ENCODE measurements at regions not wholly inside any gene's neighbourhood (a gene's known extent, or its start where the extent isn't known, plus 50 kb on each side); places are given as distances from the start of the nearest gene placed in this dataset.
"Not testable (repeated sequence)": the region's sequence is repeated elsewhere in the genome, so short reads cannot be mapped to it uniquely, and the experiment has no call there.

DNA sequence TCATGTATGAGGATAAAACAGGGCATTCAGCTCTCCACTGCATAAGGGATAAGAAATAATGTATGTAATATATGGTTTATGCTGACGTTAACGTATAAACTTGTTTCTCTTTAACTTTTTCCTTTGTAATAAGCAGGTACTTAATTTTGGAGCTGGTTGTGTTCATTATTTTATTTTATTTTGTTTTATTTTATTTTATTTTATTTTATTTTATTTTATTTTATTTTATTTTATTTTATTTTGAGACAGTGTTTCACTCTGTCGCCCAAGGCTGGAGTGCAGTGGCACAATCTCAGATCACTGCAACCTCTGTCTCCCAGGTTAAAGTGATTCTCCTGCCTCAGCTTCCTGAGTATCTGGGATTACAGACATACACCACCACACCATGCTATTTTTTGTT lies 1932.6 kb upstream of the TENM3 start:
- no peaks in the 10 kb centered on the region for H3K36me3 ChIP-seq (ENCODE audit: insufficient read depth, low read length)
- no peaks in the 10 kb centered on the region for H3K4me1 ChIP-seq (ENCODE audit: control insufficient read depth, insufficient read depth, low read length, unreplicated experiment)
- no peaks in the 10 kb centered on the region for H3K79me2 ChIP-seq (ENCODE audit: control insufficient read depth, insufficient read depth, low read length, unreplicated experiment)
- H3K27me3 ChIP-seq (ENCODE audit: insufficient read depth, low read length): no peaks in the 10 kb centered on the region
- H3K4me3 ChIP-seq (ENCODE audit: low read depth, low read length): no peak overlapping the region
- no peak overlapping the region for H3K27ac ChIP-seq (ENCODE audit: low read depth, low read length)
- H2AFZ ChIP-seq (ENCODE audit: low read length, unreplicated experiment): no peak overlapping the region

DNA sequence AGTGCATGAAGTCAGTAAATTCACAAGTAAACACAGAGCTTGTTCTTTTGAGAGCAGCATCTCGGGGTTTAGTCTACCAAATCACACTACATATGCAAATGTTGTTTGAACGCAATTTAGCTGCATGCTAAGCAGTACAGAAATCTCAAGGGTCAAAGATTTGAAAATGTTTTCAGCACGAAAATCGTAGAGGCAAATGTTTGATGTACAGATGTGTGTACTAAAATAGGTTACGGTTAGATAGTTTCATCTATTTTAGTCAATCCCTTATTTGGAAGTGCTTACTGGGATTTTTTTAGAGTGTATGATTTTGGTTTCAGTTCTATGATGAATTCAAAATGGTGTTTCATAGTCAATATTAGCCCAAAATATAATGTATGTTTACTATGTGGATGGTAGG lies 1928.2 kb upstream of the TENM3 start:
- no peaks in the 10 kb centered on the region for H3K27me3 ChIP-seq (ENCODE audit: insufficient read depth, low read length)
- no peaks in the 10 kb centered on the region for H3K36me3 ChIP-seq (ENCODE audit: insufficient read depth, low read length)
- no peak overlapping the region for H3K27ac ChIP-seq (ENCODE audit: low read depth, low read length)
- no peak overlapping the region for H3K4me3 ChIP-seq (ENCODE audit: low read depth, low read length)
- no peak overlapping the region for H2AFZ ChIP-seq (ENCODE audit: low read length, unreplicated experiment)
- no peaks in the 10 kb centered on the region for H3K4me1 ChIP-seq (ENCODE audit: control insufficient read depth, insufficient read depth, low read length, unreplicated experiment)
- no peaks in the 10 kb centered on the region for H3K79me2 ChIP-seq (ENCODE audit: control insufficient read depth, insufficient read depth, low read length, unreplicated experiment)

DNA sequence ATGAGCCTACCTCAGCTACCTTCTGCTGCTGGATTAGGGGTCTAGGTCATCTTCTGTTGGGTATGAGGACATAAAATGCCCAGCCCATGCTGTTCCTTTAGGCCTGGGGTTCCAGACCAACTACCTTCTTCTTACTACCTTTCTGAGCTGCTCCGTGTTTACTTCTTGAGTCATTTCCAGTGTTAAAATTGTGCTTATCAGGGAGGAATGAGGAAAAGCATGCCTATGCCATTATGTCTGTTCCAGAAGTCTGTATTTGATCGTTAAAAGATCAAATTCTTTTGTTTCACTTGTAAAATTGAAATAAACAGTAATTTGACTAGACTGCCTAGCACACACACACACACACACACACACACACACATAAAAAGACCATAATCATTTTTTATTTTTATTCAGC lies 1912.7 kb upstream of the TENM3 start:
- no peaks in the 10 kb centered on the region for H3K79me2 ChIP-seq (ENCODE audit: control insufficient read depth, insufficient read depth, low read length, unreplicated experiment)
- no peaks in the 10 kb centered on the region for H3K27me3 ChIP-seq (ENCODE audit: insufficient read depth, low read length)
- H3K27ac ChIP-seq (ENCODE audit: low read depth, low read length): no peak overlapping the region
- no peaks in the 10 kb centered on the region for H3K4me1 ChIP-seq (ENCODE audit: control insufficient read depth, insufficient read depth, low read length, unreplicated experiment)
- no peaks in the 10 kb centered on the region for H3K36me3 ChIP-seq (ENCODE audit: insufficient read depth, low read length)
- no peak overlapping the region for H2AFZ ChIP-seq (ENCODE audit: low read length, unreplicated experiment)
- no peak overlapping the region for H3K4me3 ChIP-seq (ENCODE audit: low read depth, low read length)

DNA sequence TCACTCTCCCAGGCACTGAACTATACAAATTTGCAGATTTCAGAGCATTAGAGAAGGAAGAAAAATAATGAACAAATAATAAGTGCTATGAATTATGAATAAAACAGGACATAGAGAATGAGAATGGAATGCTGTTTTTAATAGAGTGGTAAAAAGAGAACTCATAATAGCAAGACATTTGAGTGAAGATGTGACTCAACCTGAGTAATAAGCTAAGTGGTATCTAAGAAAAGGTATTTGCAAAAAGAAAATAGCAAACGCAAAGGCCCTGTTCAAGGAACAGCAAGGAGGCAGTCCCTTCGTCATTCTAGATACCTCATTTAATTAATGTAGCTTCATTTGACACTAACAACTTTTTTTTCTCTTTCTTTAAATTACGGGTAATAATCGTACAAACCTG lies 1910.0 kb upstream of the TENM3 start:
- no peaks in the 10 kb centered on the region for H3K4me1 ChIP-seq (ENCODE audit: control insufficient read depth, insufficient read depth, low read length, unreplicated experiment)
- H3K27ac ChIP-seq (ENCODE audit: low read depth, low read length): no peak overlapping the region
- H3K79me2 ChIP-seq (ENCODE audit: control insufficient read depth, insufficient read depth, low read length, unreplicated experiment): no peaks in the 10 kb centered on the region
- H2AFZ ChIP-seq (ENCODE audit: low read length, unreplicated experiment): no peak overlapping the region
- H3K4me3 ChIP-seq (ENCODE audit: low read depth, low read length): no peak overlapping the region
- H3K36me3 ChIP-seq (ENCODE audit: insufficient read depth, low read length): no peaks in the 10 kb centered on the region
- H3K27me3 ChIP-seq (ENCODE audit: insufficient read depth, low read length): no peaks in the 10 kb centered on the region

DNA sequence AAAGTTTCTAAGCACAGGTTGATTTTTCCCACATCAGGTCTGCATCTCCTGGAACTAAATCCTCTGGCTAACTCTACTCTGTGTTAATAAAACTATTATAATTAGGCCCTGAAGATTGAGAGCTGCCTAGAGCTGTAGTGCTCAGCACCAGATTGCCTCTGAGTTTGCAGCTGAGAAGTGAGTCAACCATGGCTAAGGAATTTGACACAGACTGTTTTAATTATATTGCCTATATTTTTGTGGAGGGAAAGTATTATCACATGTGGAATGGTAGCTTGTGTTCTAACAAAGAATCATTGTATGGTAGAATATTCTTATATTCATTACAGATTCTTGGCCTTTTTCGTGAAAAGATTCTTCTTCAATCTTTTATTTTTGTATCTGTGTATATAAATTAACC lies 1907.6 kb upstream of the TENM3 start:
- no peak overlapping the region for H3K4me3 ChIP-seq (ENCODE audit: low read depth, low read length)
- no peaks in the 10 kb centered on the region for H3K27me3 ChIP-seq (ENCODE audit: insufficient read depth, low read length)
- no peaks in the 10 kb centered on the region for H3K4me1 ChIP-seq (ENCODE audit: control insufficient read depth, insufficient read depth, low read length, unreplicated experiment)
- no peak overlapping the region for H2AFZ ChIP-seq (ENCODE audit: low read length, unreplicated experiment)
- no peaks in the 10 kb centered on the region for H3K36me3 ChIP-seq (ENCODE audit: insufficient read depth, low read length)
- no peak overlapping the region for H3K27ac ChIP-seq (ENCODE audit: low read depth, low read length)
- H3K79me2 ChIP-seq (ENCODE audit: control insufficient read depth, insufficient read depth, low read length, unreplicated experiment): no peaks in the 10 kb centered on the region

DNA sequence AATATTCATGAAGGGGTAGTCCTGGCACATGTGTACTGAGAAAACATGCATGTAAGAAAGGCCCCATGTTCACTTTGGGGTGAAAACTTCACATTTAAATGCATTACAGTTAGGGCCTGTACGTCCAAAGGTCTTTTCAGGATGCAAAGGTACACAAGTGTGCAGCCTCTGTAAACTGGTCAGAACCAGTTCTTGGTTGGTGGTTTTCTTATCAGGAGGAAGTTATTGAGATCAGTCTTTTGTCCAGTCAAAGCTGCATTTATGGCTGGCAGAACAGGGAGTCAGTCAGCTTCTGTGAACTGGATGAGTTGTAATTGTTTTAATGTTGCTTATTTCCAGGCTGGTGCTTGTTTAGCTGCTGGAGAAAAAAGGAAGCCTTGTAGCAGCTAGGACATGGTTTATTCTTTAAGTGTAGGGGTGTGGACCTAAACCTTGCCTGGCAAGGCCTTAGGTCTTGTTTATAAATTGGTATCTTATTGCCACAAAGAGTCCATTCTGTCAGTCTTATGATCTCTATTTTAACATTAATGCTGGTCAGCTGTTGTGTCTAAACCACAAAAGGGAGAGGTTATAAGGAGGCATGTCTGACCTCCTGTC lies 1906.6 kb upstream of the TENM3 start:
- Histone ChIP-seq H2AFZ (ENCODE audit: low read length, unreplicated experiment) (no peak overlapping the region), H3K4me1 (ENCODE audit: control insufficient read depth, insufficient read depth, low read length, unreplicated experiment) (no peaks in the 10 kb centered on the region), H3K27me3 (ENCODE audit: insufficient read depth, low read length) (no peaks in the 10 kb centered on the region), H3K27ac (ENCODE audit: low read depth, low read length) (no peak overlapping the region), H3K4me3 (ENCODE audit: low read depth, low read length) (no peak overlapping the region), H3K79me2 (ENCODE audit: control insufficient read depth, insufficient read depth, low read length, unreplicated experiment) (no peaks in the 10 kb centered on the region), H3K36me3 (ENCODE audit: insufficient read depth, low read length) (no peaks in the 10 kb centered on the region)

DNA sequence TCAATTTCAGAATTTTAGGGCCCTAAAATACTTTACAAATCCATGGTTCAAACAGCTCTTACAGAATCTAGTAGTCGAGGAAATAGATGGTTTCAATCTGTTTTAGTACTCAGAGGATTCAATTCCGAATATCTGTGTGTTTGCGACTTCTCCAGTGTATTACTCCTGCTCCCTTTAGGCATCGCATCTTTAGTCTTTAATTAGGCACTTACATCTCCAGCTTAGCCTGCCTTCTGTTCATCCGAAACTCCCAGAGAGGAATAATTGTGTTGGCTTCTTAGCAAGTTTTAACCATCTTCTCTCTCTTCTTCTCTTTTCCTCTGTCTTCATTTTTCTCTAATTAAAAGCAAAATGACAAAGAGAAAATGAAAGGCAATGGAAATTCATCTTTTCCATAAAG lies 1901.3 kb upstream of the TENM3 start:
- Histone ChIP-seq H3K79me2 (ENCODE audit: control insufficient read depth, insufficient read depth, low read length, unreplicated experiment) (no peaks in the 10 kb centered on the region), H3K4me3 (ENCODE audit: low read depth, low read length) (no peak overlapping the region), H3K27me3 (ENCODE audit: insufficient read depth, low read length) (no peaks in the 10 kb centered on the region), H3K27ac (ENCODE audit: low read depth, low read length) (no peak overlapping the region), H3K36me3 (ENCODE audit: insufficient read depth, low read length) (no peaks in the 10 kb centered on the region), H3K4me1 (ENCODE audit: control insufficient read depth, insufficient read depth, low read length, unreplicated experiment) (no peaks in the 10 kb centered on the region), H2AFZ (ENCODE audit: low read length, unreplicated experiment) (no peak overlapping the region)

DNA sequence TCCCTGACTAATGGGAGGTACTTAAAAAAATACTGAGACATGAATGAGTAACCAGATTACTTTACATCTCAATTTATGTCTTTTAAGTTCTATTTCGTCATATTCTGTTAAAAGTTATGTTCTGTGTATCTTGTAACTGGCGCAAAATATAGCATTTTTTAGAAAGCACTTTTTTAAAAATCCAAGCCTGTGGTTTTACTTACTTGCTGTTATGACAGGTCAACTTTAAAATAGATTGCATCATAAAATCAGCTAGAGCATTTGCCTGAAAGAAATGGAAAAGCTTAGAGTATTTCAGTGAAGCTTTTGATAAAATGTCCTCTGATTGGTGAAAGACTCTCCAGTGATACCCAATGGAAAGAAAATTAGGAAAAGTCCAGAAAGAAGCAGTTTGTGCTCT lies 1892.3 kb upstream of the TENM3 start:
- Histone ChIP-seq H3K27me3 (ENCODE audit: insufficient read depth, low read length) (no peaks in the 10 kb centered on the region), H3K79me2 (ENCODE audit: control insufficient read depth, insufficient read depth, low read length, unreplicated experiment) (no peaks in the 10 kb centered on the region), H2AFZ (ENCODE audit: low read length, unreplicated experiment) (no peak overlapping the region), H3K4me3 (ENCODE audit: low read depth, low read length) (no peak overlapping the region), H3K36me3 (ENCODE audit: insufficient read depth, low read length) (no peaks in the 10 kb centered on the region), H3K4me1 (ENCODE audit: control insufficient read depth, insufficient read depth, low read length, unreplicated experiment) (no peaks in the 10 kb centered on the region), H3K27ac (ENCODE audit: low read depth, low read length) (no peak overlapping the region)

DNA sequence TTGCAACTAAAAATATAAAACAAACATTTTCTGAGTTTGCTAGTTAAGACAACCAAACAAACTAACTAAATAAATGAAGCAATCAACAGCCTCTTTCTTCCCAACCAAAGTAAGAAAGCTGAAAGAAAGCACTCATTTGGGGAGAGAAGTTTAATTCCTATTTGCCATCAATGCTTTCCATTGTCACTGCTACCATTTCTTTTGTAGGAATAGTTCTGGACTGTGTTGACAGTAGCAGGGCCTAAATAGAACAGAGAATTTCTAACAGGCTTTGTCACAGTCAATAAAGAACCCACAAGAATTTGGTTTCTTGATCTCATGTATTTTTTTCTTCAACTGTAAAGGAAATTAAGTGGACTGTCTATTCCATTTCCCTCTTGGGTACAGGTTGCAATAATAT lies 1886.4 kb upstream of the TENM3 start:
- H3K27me3 ChIP-seq (ENCODE audit: insufficient read depth, low read length): no peaks in the 10 kb centered on the region
- no peak overlapping the region for H3K27ac ChIP-seq (ENCODE audit: low read depth, low read length)

DNA sequence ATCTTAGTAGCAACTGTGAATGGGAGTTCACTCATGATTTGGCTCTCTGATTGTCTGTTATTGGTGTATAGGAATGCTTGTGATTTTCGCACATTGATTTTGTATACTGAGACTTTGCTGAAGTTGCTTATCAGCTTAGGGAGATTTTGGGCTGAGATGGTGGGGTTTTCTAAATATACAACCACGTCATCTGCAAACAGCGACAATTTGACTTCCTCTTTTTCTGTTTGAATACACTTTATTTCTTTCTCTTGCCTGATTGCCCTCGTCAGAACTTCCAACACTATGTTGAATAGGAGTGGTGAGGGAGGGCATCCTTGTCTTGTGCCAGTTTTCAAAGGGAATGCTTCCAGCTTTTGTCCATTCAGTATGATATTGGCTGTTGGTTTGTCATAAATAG lies 1883.1 kb upstream of the TENM3 start:
- not testable (repeated sequence) for H3K4me1 ChIP-seq (ENCODE audit: control insufficient read depth, insufficient read depth, low read length, unreplicated experiment); H3K4me3 ChIP-seq (ENCODE audit: low read depth, low read length); H3K36me3 ChIP-seq (ENCODE audit: insufficient read depth, low read length); H3K79me2 ChIP-seq (ENCODE audit: control insufficient read depth, insufficient read depth, low read length, unreplicated experiment); H3K27ac ChIP-seq (ENCODE audit: low read depth, low read length); H3K27me3 ChIP-seq (ENCODE audit: insufficient read depth, low read length); H2AFZ ChIP-seq (ENCODE audit: low read length, unreplicated experiment)

More for the DNA sequence above, 1886.4 kb upstream of the TENM3 start:
- H3K4me1 ChIP-seq (ENCODE audit: control insufficient read depth, insufficient read depth, low read length, unreplicated experiment): no peaks in the 10 kb centered on the region
- no peaks in the 10 kb centered on the region for H3K36me3 ChIP-seq (ENCODE audit: insufficient read depth, low read length)
- no peak overlapping the region for H2AFZ ChIP-seq (ENCODE audit: low read length, unreplicated experiment)
- H3K79me2 ChIP-seq (ENCODE audit: control insufficient read depth, insufficient read depth, low read length, unreplicated experiment): no peaks in the 10 kb centered on the region
- no peak overlapping the region for H3K4me3 ChIP-seq (ENCODE audit: low read depth, low read length)

DNA sequence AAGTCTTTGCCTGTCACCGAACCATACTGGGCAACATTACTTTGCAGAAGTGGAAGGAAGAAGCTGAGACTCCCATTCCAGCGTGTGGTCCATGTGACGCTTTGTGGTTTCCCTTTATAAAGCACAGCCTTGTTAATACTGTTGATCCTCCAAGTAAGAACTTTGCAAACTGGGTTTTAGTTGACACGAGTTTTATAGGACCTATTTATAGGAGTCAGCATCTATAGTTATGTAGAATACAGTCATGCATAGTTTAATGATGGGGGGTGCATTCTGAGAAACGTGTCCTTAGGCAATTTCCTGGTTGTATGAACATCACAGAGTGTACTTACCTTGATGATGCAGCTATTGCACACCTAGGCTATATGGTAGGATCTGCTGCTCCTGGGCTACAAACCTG lies 1879.4 kb upstream of the TENM3 start:
- no peaks in the 10 kb centered on the region for H3K79me2 ChIP-seq (ENCODE audit: control insufficient read depth, insufficient read depth, low read length, unreplicated experiment)
- H2AFZ ChIP-seq (ENCODE audit: low read length, unreplicated experiment): no peak overlapping the region

More for the DNA sequence above, 1879.4 kb upstream of the TENM3 start:
- Histone ChIP-seq H3K4me3 (ENCODE audit: low read depth, low read length) (no peak overlapping the region), H3K36me3 (ENCODE audit: insufficient read depth, low read length) (no peaks in the 10 kb centered on the region), H3K27ac (ENCODE audit: low read depth, low read length) (no peak overlapping the region), H3K27me3 (ENCODE audit: insufficient read depth, low read length) (no peaks in the 10 kb centered on the region), H3K4me1 (ENCODE audit: control insufficient read depth, insufficient read depth, low read length, unreplicated experiment) (no peaks in the 10 kb centered on the region)
